HG03520 (cell line): ENCODE measurements at regions not wholly inside any gene's neighbourhood (a gene's known extent, or its start where the extent isn't known, plus 50 kb on each side); places are given as distances from the start of the nearest gene placed in this dataset.

ENCODE experiments used
- ATAC-seq: cut with Tn5 transposase; IDR thresholded peaks from one replicate; pipeline ENCODE4 v1.9.1; 2021; ENCODE audit warnings: mild to moderate bottlenecking, moderate library complexity; ENCODE audit not compliant: unreplicated experiment

- no peak for ATAC-seq
Observed at GRCh38 chr9:119044806-119045205, 324.4 kb downstream of the BRINP1 start.

GRCh38 chr9:119047513-119048307 lies 321.5 kb downstream of the BRINP1 start:
- no peak for ATAC-seq

GRCh38 chr9:119050281-119050680 lies 319.0 kb downstream of the BRINP1 start:
- no peak for ATAC-seq

GRCh38 chr9:119052339-119053030 lies 316.8 kb downstream of the BRINP1 start:
- ATAC-seq: no peak

- no peak for ATAC-seq
Observed at GRCh38 chr9:119053070-119053469, 316.2 kb downstream of the BRINP1 start.

GRCh38 chr9:119060629-119061385 lies 308.4 kb downstream of the BRINP1 start:
- no peak for ATAC-seq

GRCh38 chr9:119071636-119072035 lies 297.6 kb downstream of the BRINP1 start:
- ATAC-seq: no peak

GRCh38 chr9:119074017-119074416 lies 295.2 kb downstream of the BRINP1 start:
- ATAC-seq: no peak

- no peak for ATAC-seq
Observed at GRCh38 chr9:119078015-119078414, 291.2 kb downstream of the BRINP1 start.

GRCh38 chr9:119083673-119084072 lies 285.6 kb downstream of the BRINP1 start:
- no peak for ATAC-seq

GRCh38 chr9:119086590-119086989 lies 282.6 kb downstream of the BRINP1 start:
- no peak for ATAC-seq

GRCh38 chr9:119088002-119088547 lies 281.2 kb downstream of the BRINP1 start:
- ATAC-seq: no peak

- no peak for ATAC-seq
Observed at GRCh38 chr9:119091074-119091473, 278.2 kb downstream of the BRINP1 start.

GRCh38 chr9:119092125-119092524 lies 277.1 kb downstream of the BRINP1 start:
- no peak for ATAC-seq

- ATAC-seq: no peak
Observed at GRCh38 chr9:119094086-119094485, 275.1 kb downstream of the BRINP1 start.

- no peak for ATAC-seq
Observed at GRCh38 chr9:119095072-119095471, 274.2 kb downstream of the BRINP1 start.

GRCh38 chr9:119101048-119101447 lies 268.2 kb downstream of the BRINP1 start:
- ATAC-seq: no peak

GRCh38 chr9:119114681-119115080 lies 254.6 kb downstream of the BRINP1 start:
- no peak for ATAC-seq
